Colonic mucosa (tissue), 4 donors: ENCODE measurements at regions not wholly inside any gene's neighbourhood (a gene's known extent, or its start where the extent isn't known, plus 50 kb on each side); places are given as distances from the start of the nearest gene placed in this dataset.

Experiments
- DNase-seq: peaks from one replicate; pipeline ENCODE4 v3.0.0-alpha.2; 2020
- H3K27ac ChIP-seq: fragments of 200-600 bp; one replicate; pipeline ENCODE4 v1.8.0; 2021
- H3K27me3 ChIP-seq: fragments of 200-600 bp; one replicate; pipeline ENCODE4 v1.8.0; 2021
- H3K36me3 ChIP-seq: fragments of 200-600 bp; one replicate; pipeline ENCODE4 v1.8.0; 2021
- H3K4me1 ChIP-seq: fragments of 200-600 bp; one replicate; pipeline ENCODE4 v1.8.0; 2021; ENCODE audit warnings: mild to moderate bottlenecking
- H3K4me3 ChIP-seq: fragments of 200-600 bp; one replicate; pipeline ENCODE4 v1.8.0; 2021
- H3K9ac ChIP-seq, 2 donors: one replicate each; pipeline ENCODE4 v1.7.0; 2013; ENCODE audit warnings: control low read depth in 2 of 2, low read depth in 2 of 2, low read length in 2 of 2
- H3K9me3 ChIP-seq: fragments of 200-600 bp; one replicate; pipeline ENCODE4 v1.8.0; 2021
- CTCF ChIP-seq: fragments of 200-600 bp; IDR thresholded peaks from one replicate; pipeline ENCODE4 v1.8.0; 2022; ENCODE audit warnings: antibody characterized with exemption, mild to moderate bottlenecking
- intact Hi-C: fragments of 100-400 bp; cut with DNase I; formaldehyde crosslinking; loops from one replicate; pipeline ENCODE4 v1.14.1; 2022
- donor health status: healthy.
- donor health status: DM: no; HTN: no; CAD: no.
- donor health status: DM: no; HTN: no; CAD: no.

DNA sequence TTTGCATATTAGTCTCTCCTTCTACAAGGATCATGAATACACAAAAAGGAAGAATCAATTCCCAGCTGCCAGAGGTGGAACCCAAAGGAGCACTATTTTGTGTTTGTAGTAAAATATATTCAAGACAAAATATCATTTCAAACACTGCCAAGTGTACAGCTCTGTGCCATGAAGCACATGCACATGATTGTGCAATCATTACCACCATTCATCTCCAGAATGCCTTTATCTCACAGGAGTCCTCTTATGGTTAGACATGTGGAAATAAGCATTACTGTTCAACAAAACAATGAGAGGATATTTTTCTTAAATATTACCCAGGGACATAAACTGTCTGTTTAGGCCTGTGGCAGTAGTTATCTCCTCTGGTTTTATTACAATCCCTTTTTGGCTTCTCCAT, 151.4 kb upstream of the PPP1R3A start:
- Histone ChIP-seq H3K36me3 (no peaks in the 10 kb centered on the region), H3K9me3 (no peaks in the 10 kb centered on the region), H3K27ac (no peak overlapping the region), H3K9ac (no peak overlapping the region), H3K4me3 (no peak overlapping the region), H3K27me3 (no peaks in the 10 kb centered on the region), H3K4me1 (no peaks in the 10 kb centered on the region)
- intact Hi-C loops, result loop anchor here (10.0 kb wide), 2 partner anchors 45 to 585 kb away; no protein-coding TSS in a partner anchor
- no peak for TF ChIP-seq CTCF
- no peak for DNase-seq

DNA sequence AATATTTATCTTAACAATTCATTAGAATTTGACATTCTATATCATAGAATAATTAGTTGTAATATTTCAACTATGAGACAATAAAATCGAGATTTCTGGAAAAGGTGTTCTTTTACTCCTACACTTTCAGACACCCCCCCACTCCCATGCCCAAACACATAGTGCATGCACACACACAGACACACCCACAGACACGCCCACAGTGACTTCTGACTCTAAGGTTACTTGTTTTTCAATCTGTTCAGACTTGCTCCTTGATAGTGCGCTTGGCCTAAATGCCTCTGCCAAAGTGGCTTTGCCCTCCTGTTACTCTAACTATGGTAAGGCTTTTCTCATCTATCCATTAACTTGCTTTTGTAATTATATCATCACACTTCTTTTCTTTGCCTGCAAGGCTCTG, 144.0 kb upstream of the PPP1R3A start:
- DNase-seq, result peak; percentile 28
- no peak overlapping the region for H3K9ac ChIP-seq
- no peaks in the 10 kb centered on the region for H3K9me3 ChIP-seq
- no peak overlapping the region for H3K27ac ChIP-seq
- H3K36me3 ChIP-seq, result no peaks in the 10 kb centered on the region
- intact Hi-C loops, result no loop called here
- no peak overlapping the region for H3K4me3 ChIP-seq
- H3K27me3 ChIP-seq, result no peaks in the 10 kb centered on the region
- no peaks in the 10 kb centered on the region for H3K4me1 ChIP-seq
- no peak for TF ChIP-seq CTCF

- TF ChIP-seq CTCF, result no peak
- Histone ChIP-seq H3K27me3 (no peaks in the 10 kb centered on the region), H3K36me3 (no peaks in the 10 kb centered on the region), H3K9ac (no peak overlapping the region), H3K27ac (no peak overlapping the region), H3K4me3 (no peak overlapping the region), H3K9me3 (no peaks in the 10 kb centered on the region), H3K4me1 (no peaks in the 10 kb centered on the region)
- intact Hi-C loops, result no loop called here
- DNase-seq, result no peak
These were observed 133.1 kb upstream of the PPP1R3A start for GRCh38 chr7:114051871-114052331.

DNA sequence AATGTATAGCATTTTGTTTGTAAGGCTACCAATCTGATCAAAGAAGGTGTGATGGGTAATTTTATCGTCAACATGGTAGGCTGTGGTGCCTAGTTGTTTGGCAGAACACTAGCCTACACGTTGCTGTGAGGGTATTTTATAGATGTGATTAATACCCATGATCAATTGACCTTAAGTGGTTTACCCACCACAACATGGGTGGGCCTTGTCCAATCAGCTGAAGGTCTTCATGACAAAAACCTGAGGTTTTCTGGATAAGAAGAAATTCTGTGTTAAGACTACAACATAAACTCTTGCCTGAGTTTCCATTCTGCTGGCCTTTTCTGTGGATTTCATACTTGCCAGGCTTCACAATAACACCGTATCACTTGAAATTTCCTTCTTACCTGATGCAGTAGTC, 131.8 kb upstream of the PPP1R3A start:
- Histone ChIP-seq H3K9ac (no peak overlapping the region), H3K36me3 (no peaks in the 10 kb centered on the region), H3K9me3 (no peaks in the 10 kb centered on the region), H3K27me3 (no peaks in the 10 kb centered on the region), H3K4me3 (no peak overlapping the region), H3K4me1 (no peaks in the 10 kb centered on the region), H3K27ac (no peak overlapping the region)
- no peak for DNase-seq
- intact Hi-C loops, result no loop called here
- TF ChIP-seq CTCF, result no peak

- no peak overlapping the region for H3K27ac ChIP-seq
- DNase-seq, result no peak
- no peak overlapping the region for H3K9ac ChIP-seq
- no peaks in the 10 kb centered on the region for H3K36me3 ChIP-seq
- intact Hi-C loops, result no loop called here
- H3K9me3 ChIP-seq, result no peaks in the 10 kb centered on the region
- no peaks in the 10 kb centered on the region for H3K4me1 ChIP-seq
- TF ChIP-seq CTCF, result no peak
- no peaks in the 10 kb centered on the region for H3K27me3 ChIP-seq
- no peak overlapping the region for H3K4me3 ChIP-seq
These were observed 129.8 kb upstream of the PPP1R3A start for GRCh38 chr7:114048386-114049235.
